ENCODE measurements at regions not wholly inside any gene's neighbourhood (a gene's known extent, or its start where the extent isn't known, plus 50 kb on each side); places are given as distances from the start of the nearest gene placed in this dataset.

DNA sequence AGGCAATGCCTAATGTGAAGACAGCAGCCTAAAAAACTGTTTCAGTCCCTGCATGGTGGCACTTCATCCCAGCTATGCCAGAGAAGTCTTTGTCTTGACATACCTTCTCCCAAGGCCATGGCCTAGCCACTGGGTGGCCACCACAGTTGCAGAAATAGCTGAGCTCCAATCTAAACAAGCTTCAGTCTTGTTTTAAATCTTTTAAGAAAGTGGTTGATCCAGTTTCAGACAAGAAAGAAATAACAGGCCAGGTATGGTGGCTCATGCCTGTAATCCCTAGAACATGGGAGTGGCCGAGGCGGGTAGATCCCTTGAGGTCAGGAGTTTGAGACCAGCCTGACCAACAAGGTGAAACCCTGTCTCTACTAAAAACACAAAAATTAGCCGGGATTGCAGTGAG lies 600.0 kb upstream of the PLXNA2 start:
- TF ChIP-seq, protein P1, sequence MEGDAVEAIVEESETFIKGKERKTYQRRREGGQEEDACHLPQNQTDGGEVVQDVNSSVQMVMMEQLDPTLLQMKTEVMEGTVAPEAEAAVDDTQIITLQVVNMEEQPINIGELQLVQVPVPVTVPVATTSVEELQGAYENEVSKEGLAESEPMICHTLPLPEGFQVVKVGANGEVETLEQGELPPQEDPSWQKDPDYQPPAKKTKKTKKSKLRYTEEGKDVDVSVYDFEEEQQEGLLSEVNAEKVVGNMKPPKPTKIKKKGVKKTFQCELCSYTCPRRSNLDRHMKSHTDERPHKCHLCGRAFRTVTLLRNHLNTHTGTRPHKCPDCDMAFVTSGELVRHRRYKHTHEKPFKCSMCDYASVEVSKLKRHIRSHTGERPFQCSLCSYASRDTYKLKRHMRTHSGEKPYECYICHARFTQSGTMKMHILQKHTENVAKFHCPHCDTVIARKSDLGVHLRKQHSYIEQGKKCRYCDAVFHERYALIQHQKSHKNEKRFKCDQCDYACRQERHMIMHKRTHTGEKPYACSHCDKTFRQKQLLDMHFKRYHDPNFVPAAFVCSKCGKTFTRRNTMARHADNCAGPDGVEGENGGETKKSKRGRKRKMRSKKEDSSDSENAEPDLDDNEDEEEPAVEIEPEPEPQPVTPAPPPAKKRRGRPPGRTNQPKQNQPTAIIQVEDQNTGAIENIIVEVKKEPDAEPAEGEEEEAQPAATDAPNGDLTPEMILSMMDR (conservative IDR thresholded peaks at IDR 0.05; ENCODE audit: low read depth in 2 of 2): no peak
- TF ChIP-seq EZH2phosphoT487 (IDR thresholded peaks at IDR 0.05; ENCODE audit: unreplicated experiment) (no peak), CREB1 (CRISPR knock-in tag; IDR thresholded peaks at IDR 0.05; ENCODE audit: low read depth) (no peak), POLR2AphosphoS5 (IDR thresholded peaks at IDR 0.05; ENCODE audit: low read depth) (no peak), EZH2 (IDR thresholded peaks at IDR 0.05; ENCODE audit: low read depth, unreplicated experiment) (no peak), ZNF331 (CRISPR knock-in tag; IDR thresholded peaks at IDR 0.05; ENCODE audit: low read depth) (no peak)
- TF ChIP-seq, protein P2, sequence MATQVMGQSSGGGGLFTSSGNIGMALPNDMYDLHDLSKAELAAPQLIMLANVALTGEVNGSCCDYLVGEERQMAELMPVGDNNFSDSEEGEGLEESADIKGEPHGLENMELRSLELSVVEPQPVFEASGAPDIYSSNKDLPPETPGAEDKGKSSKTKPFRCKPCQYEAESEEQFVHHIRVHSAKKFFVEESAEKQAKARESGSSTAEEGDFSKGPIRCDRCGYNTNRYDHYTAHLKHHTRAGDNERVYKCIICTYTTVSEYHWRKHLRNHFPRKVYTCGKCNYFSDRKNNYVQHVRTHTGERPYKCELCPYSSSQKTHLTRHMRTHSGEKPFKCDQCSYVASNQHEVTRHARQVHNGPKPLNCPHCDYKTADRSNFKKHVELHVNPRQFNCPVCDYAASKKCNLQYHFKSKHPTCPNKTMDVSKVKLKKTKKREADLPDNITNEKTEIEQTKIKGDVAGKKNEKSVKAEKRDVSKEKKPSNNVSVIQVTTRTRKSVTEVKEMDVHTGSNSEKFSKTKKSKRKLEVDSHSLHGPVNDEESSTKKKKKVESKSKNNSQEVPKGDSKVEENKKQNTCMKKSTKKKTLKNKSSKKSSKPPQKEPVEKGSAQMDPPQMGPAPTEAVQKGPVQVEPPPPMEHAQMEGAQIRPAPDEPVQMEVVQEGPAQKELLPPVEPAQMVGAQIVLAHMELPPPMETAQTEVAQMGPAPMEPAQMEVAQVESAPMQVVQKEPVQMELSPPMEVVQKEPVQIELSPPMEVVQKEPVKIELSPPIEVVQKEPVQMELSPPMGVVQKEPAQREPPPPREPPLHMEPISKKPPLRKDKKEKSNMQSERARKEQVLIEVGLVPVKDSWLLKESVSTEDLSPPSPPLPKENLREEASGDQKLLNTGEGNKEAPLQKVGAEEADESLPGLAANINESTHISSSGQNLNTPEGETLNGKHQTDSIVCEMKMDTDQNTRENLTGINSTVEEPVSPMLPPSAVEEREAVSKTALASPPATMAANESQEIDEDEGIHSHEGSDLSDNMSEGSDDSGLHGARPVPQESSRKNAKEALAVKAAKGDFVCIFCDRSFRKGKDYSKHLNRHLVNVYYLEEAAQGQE (IDR thresholded peaks at IDR 0.05; ENCODE audit: unreplicated experiment): no peak

All from GM23338 (cell line).